Duodenal mucosa (tissue), 2 donors: ENCODE measurements at regions not wholly inside any gene's neighbourhood (a gene's known extent, or its start where the extent isn't known, plus 50 kb on each side); places are given as distances from the start of the nearest gene placed in this dataset.

Source experiments
- H3K27ac ChIP-seq: one replicate; pipeline ENCODE4 v1.7.0; 2013; ENCODE audit warnings: low read depth, low read length
- H3K27me3 ChIP-seq, 2 donors: one replicate each; pipeline ENCODE4 v1.7.0; 2013; ENCODE audit warnings: low read length in 2 of 2, control low read depth in 1 of 2; ENCODE audit not compliant: insufficient read depth in 2 of 2, control insufficient read depth in 1 of 2
- H3K36me3 ChIP-seq, 2 donors: one replicate each; pipeline ENCODE4 v1.7.0; 2013; ENCODE audit warnings: low read length in 2 of 2, control low read depth in 1 of 2; ENCODE audit not compliant: insufficient read depth in 2 of 2, control insufficient read depth in 1 of 2
- H3K4me1 ChIP-seq, 2 donors: one replicate each; pipeline ENCODE4 v1.7.0; 2013; ENCODE audit warnings: low read length in 2 of 2, control low read depth in 1 of 2; ENCODE audit not compliant: insufficient read depth in 2 of 2, control insufficient read depth in 1 of 2
- H3K4me3 ChIP-seq, 2 donors: one replicate each; pipeline ENCODE4 v1.7.0; 2013; ENCODE audit warnings: low read length in 2 of 2, low read depth in 1 of 2
- H3K9ac ChIP-seq, 2 donors: one replicate each; pipeline ENCODE4 v1.7.0; 2013; ENCODE audit warnings: low read length in 2 of 2, low read depth in 1 of 2
- H3K9me3 ChIP-seq, 2 donors: one replicate each; pipeline ENCODE4 v1.7.0; 2013; ENCODE audit warnings: low read length in 2 of 2, control low read depth in 1 of 2; ENCODE audit not compliant: control insufficient read depth in 1 of 2

- H3K36me3 ChIP-seq = no peaks in the 10 kb centered on the region
- H3K9me3 ChIP-seq = no peaks in the 10 kb centered on the region
- peaks cover 0 to 5% of the 10 kb centered on the region in 2 donors for H3K4me1 ChIP-seq
- H3K27me3 ChIP-seq = no peaks in the 10 kb centered on the region
- no peak overlapping the region for H3K27ac ChIP-seq
- H3K4me3 ChIP-seq = no peak overlapping the region
- no peak overlapping the region for H3K9ac ChIP-seq
Measured at GRCh38 chr11:134521452-134522289, 109.6 kb upstream of the B3GAT1 start.

GRCh38 chr11:134521001-134521400 lies 109.0 kb upstream of the B3GAT1 start:
- Histone ChIP-seq H3K36me3 (no peaks in the 10 kb centered on the region), H3K4me1 (peaks cover 7 to 11% of the 10 kb centered on the region in 2 donors), H3K4me3 (no peak overlapping the region), H3K27ac (no peak overlapping the region), H3K9me3 (no peaks in the 10 kb centered on the region), H3K9ac (no peak overlapping the region), H3K27me3 (no peaks in the 10 kb centered on the region)

DNA sequence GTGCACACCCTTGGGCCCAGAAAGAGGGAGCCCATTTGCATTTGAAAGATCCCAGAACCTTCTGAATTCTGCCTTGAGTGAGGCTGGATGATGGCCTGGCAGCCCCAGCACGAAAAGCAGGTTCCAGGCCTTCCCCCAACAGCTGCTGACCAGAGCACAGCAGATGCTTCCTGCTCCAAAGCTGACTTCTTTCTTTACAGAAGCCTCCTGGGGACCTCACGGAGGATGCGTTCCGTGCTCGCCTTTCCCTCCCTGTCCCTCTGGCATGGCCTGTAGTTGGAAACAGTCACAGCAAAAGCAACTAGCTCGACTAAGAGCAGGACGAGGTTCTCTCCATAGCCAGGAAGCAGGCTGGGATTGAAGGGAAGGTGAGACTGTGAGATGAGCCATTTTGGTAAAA lies 107.7 kb upstream of the B3GAT1 start:
- Histone ChIP-seq H3K27ac (no peak overlapping the region), H3K4me3 (no peak overlapping the region), H3K9me3 (no peaks in the 10 kb centered on the region), H3K4me1 (peaks cover 19 to 23% of the 10 kb centered on the region in 2 donors), H3K9ac (no peak overlapping the region), H3K36me3 (no peaks in the 10 kb centered on the region), H3K27me3 (no peaks in the 10 kb centered on the region)

DNA sequence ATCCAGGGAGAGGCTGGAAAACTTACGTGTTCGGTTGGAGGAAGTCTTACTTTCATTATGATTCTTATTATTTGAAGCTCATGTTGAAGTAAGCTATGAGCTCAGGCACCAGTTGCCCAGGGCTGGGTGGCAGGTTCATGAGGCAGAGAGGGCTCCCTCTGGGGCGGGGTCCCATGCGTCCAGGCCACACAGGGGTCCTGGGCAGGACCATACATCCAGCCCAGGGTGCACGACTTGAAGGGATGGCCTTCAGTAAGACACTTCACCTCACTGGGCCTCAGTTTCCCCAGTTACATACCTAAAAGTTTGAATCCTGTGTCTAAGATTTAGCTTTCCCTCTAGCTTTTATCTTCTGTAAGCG lies 107.3 kb upstream of the B3GAT1 start:
- no peak overlapping the region for H3K4me3 ChIP-seq
- no peak overlapping the region for H3K9ac ChIP-seq
- H3K9me3 ChIP-seq = no peaks in the 10 kb centered on the region
- no peaks in the 10 kb centered on the region for H3K27me3 ChIP-seq
- H3K27ac ChIP-seq = no peak overlapping the region
- peaks cover 22 to 23% of the 10 kb centered on the region in 2 donors for H3K4me1 ChIP-seq
- H3K36me3 ChIP-seq = no peaks in the 10 kb centered on the region

GRCh38 chr11:134518616-134519389 lies 106.8 kb upstream of the B3GAT1 start:
- no peak overlapping the region for H3K27ac ChIP-seq
- H3K4me1 ChIP-seq = peaks cover 22 to 23% of the 10 kb centered on the region in 2 donors
- no peaks in the 10 kb centered on the region for H3K27me3 ChIP-seq
- H3K9me3 ChIP-seq = no peaks in the 10 kb centered on the region
- no peak overlapping the region for H3K4me3 ChIP-seq
- H3K36me3 ChIP-seq = no peaks in the 10 kb centered on the region
- H3K9ac ChIP-seq = no peak overlapping the region

DNA sequence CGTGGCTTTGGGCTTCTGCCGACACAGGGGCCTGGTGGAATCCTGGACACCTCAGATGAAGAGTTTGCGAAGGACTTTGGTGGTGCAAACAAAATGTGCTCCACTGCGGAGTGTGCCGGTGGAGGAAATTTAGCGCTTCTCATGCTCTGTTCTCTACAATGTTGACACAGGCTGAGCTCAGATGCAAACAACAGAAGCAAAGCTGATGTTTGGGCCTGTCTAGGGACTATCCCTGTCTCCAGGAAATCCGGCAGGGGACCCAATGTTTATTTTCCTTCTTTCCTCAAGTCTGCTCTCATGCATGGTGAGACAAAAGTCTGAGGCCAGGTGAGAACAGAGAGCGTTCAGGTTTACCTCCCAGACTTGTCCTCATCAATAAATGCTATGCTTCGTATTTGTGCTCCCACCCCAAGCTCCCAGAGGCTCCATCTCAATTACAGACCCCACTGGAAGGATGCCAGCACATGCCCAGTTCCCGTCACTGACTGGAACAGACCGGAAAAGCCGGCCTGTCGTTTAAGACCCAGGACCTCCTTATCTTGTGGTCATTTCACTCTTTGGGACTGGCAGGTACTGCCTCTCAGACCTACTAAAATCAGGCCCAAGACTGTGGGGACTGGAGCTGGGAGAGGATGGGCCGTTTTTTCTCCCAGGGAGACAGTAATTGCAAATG lies 105.7 kb upstream of the B3GAT1 start:
- Histone ChIP-seq H3K27me3 (no peaks in the 10 kb centered on the region), H3K36me3 (no peaks in the 10 kb centered on the region), H3K4me1 (peaks cover 21 to 22% of the 10 kb centered on the region in 2 donors), H3K9me3 (no peaks in the 10 kb centered on the region), H3K27ac (no peak overlapping the region), H3K4me3 (no peak overlapping the region), H3K9ac (no peak overlapping the region)

DNA sequence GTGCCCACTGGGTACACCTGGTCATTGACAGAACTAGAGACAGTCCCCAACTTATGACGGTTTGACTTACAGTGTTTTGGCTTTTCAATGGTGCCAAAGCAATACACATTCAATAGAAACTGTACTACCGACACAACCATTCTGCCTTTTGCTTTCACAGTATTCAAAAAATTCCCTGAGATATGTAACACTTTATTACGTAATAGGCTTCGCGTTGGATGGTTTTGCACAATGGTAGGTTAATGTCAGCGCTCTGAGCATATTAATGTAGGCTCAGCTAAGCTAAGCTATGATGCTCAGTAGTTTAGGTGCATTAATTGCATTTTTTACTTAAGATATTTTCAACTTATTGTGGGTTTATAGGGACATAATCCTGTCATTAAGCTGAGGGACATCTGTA lies 105.1 kb upstream of the B3GAT1 start:
- H3K9me3 ChIP-seq = no peaks in the 10 kb centered on the region
- no peaks in the 10 kb centered on the region for H3K36me3 ChIP-seq
- peaks cover 18 to 22% of the 10 kb centered on the region in 2 donors for H3K4me1 ChIP-seq
- H3K27ac ChIP-seq = no peak overlapping the region
- no peak overlapping the region for H3K9ac ChIP-seq
- H3K27me3 ChIP-seq = no peaks in the 10 kb centered on the region
- no peak overlapping the region for H3K4me3 ChIP-seq

- no peaks in the 10 kb centered on the region for H3K36me3 ChIP-seq
- no peaks in the 10 kb centered on the region for H3K9me3 ChIP-seq
- peaks cover 18 to 22% of the 10 kb centered on the region in 2 donors for H3K4me1 ChIP-seq
- no peak overlapping the region for H3K27ac ChIP-seq
- H3K27me3 ChIP-seq = no peaks in the 10 kb centered on the region
- H3K9ac ChIP-seq = no peak overlapping the region
- no peak overlapping the region for H3K4me3 ChIP-seq
Measured at GRCh38 chr11:134516529-134516928, 104.5 kb upstream of the B3GAT1 start.

- H3K9me3 ChIP-seq = no peaks in the 10 kb centered on the region
- H3K4me1 ChIP-seq = peaks cover 18 to 22% of the 10 kb centered on the region in 2 donors
- peak overlapping the region in 1 of 2 donors; percentile 7 for H3K9ac ChIP-seq
- no peaks in the 10 kb centered on the region for H3K36me3 ChIP-seq
- H3K27ac ChIP-seq = no peak overlapping the region
- peak overlapping the region; percentile 8 to 32 for H3K4me3 ChIP-seq
- no peaks in the 10 kb centered on the region for H3K27me3 ChIP-seq
Measured at GRCh38 chr11:134515081-134515960, 103.3 kb upstream of the B3GAT1 start.
